CD8-positive, alpha-beta memory T cell (primary cell): ENCODE measurements at regions not wholly inside any gene's neighbourhood (a gene's known extent, or its start where the extent isn't known, plus 50 kb on each side); places are given as distances from the start of the nearest gene placed in this dataset.

Experiments used
- CTCF ChIA-PET: fragments of 350-600 bp; sonication (Branson Sonifier 250); formaldehyde crosslinking; loops from one replicate; lab custom pipeline; 2021; ENCODE audit warnings: antibody characterized with exemption; lab: Charles Lee
- POLR2A ChIA-PET: fragments of 350-600 bp; sonication (Branson Sonifier 250); formaldehyde crosslinking; loops from one replicate; lab custom pipeline; 2021; ENCODE audit warnings: antibody characterized with exemption; lab: Charles Lee
- DNase-seq, 5 donors: peaks; one replicate each; pipeline versions ENCODE4 v3.0.0 to v3.0.0-alpha.2; 2020 to 2022; ENCODE audit warnings: mixed read lengths in 1 of 5
- H3K27ac ChIP-seq: one replicate; pipeline ENCODE4 v1.7.0; 2013; ENCODE audit warnings: low read depth, mild to moderate bottlenecking, low read length, moderate library complexity
- H3K27me3 ChIP-seq: 2 replicates; pipeline ENCODE4 v1.7.0; 2013; ENCODE audit warnings: low read length, mild to moderate bottlenecking; ENCODE audit not compliant: insufficient read depth, poor library complexity, severe bottlenecking
- H3K36me3 ChIP-seq: 2 replicates; pipeline ENCODE4 v1.7.0; 2013; ENCODE audit warnings: mild to moderate bottlenecking, low read length, moderate library complexity; ENCODE audit not compliant: insufficient read depth
- H3K4me1 ChIP-seq: 2 replicates; pipeline ENCODE4 v1.7.0; 2013; ENCODE audit warnings: mild to moderate bottlenecking, low read length, moderate library complexity; ENCODE audit not compliant: insufficient read depth
- H3K4me3 ChIP-seq: 2 replicates; pipeline ENCODE4 v1.7.0; 2013; ENCODE audit warnings: mild to moderate bottlenecking, low read length
- H3K9me3 ChIP-seq: 2 replicates; pipeline ENCODE4 v1.7.0; 2013; ENCODE audit warnings: mild to moderate bottlenecking, low read length
- H3K27ac Mint-ChIP-seq, 8 donors: one replicate each; pipeline ENCODE4 v1.8.0; 2020 to 2021; ENCODE audit warnings: mixed read lengths in 8 of 8, mild to moderate bottlenecking in 6 of 8, inconsistent platforms in 3 of 8, moderate library complexity in 3 of 8
- H3K27me3 Mint-ChIP-seq, 2 donors: one replicate each; pipeline ENCODE4 v1.8.0; 2020 to 2021; ENCODE audit warnings: mixed read lengths in 2 of 2, mild to moderate bottlenecking in 1 of 2, moderate library complexity in 1 of 2
- H3K36me3 Mint-ChIP-seq, 3 donors: one replicate each; pipeline ENCODE4 v1.8.0; 2020 to 2021; ENCODE audit warnings: mixed read lengths in 3 of 3, inconsistent platforms in 1 of 3, mild to moderate bottlenecking in 1 of 3
- H3K4me1 Mint-ChIP-seq, 3 donors: one replicate each; pipeline ENCODE4 v1.8.0; 2020 to 2021; ENCODE audit warnings: mixed read lengths in 3 of 3, inconsistent platforms in 1 of 3, mild to moderate bottlenecking in 1 of 3
- H3K4me3 Mint-ChIP-seq, 7 donors: one replicate each; pipeline ENCODE4 v1.8.0; 2020 to 2021; ENCODE audit warnings: mixed read lengths in 7 of 7, mild to moderate bottlenecking in 6 of 7, moderate library complexity in 4 of 7, inconsistent platforms in 2 of 7
- H3K9me3 Mint-ChIP-seq, 5 donors: one replicate each; pipeline ENCODE4 v1.8.0; 2020 to 2022; ENCODE audit warnings: mixed read lengths in 5 of 5, mild to moderate bottlenecking in 3 of 5, moderate library complexity in 2 of 5, inconsistent platforms in 1 of 5

GRCh38 chr2:13942111-13942510, 690.4 kb upstream of the LRATD1 start:
- H3K9me3 ChIP-seq: no peaks in the 10 kb centered on the region

GRCh38 chr2:13950761-13951160, 681.8 kb upstream of the LRATD1 start:
- Histone ChIP-seq H3K36me3 (no peaks in the 10 kb centered on the region), H3K27me3 (no peaks in the 10 kb centered on the region), H3K4me1 (no peaks in the 10 kb centered on the region), H3K4me3 (no peak overlapping the region), H3K9me3 (no peaks in the 10 kb centered on the region), H3K27ac (no peak overlapping the region)
- no peak overlapping the region for H3K27ac Mint-ChIP-seq
- H3K4me1 Mint-ChIP-seq: no peaks in the 10 kb centered on the region
- ChIA-PET CTCF (no interaction called here), POLR2A (no interaction called here)
- no peak overlapping the region for H3K4me3 Mint-ChIP-seq
- peaks cover 11 to 25% (median 15%) of the 10 kb centered on the region in 5 donors for H3K9me3 Mint-ChIP-seq
- H3K36me3 Mint-ChIP-seq: no peaks in the 10 kb centered on the region
- H3K27me3 Mint-ChIP-seq: no peaks in the 10 kb centered on the region
- no peak for DNase-seq

More at GRCh38 chr2:13942111-13942510, 690.4 kb upstream of the LRATD1 start:
- ChIA-PET POLR2A (no interaction called here), CTCF (no interaction called here)
- Mint-ChIP-seq H3K27me3 (no peaks in the 10 kb centered on the region), H3K4me1 (no peaks in the 10 kb centered on the region), H3K4me3 (no peak overlapping the region), H3K27ac (no peak overlapping the region), H3K36me3 (peaks cover 0 to 3% (median 0%) of the 10 kb centered on the region in 3 donors), H3K9me3 (peaks cover 2 to 25% (median 13%) of the 10 kb centered on the region in 5 donors)
- Histone ChIP-seq H3K4me1 (no peaks in the 10 kb centered on the region), H3K4me3 (no peak overlapping the region), H3K36me3 (no peaks in the 10 kb centered on the region), H3K27me3 (no peaks in the 10 kb centered on the region), H3K27ac (no peak overlapping the region)
- no peak for DNase-seq

- H3K4me1 Mint-ChIP-seq: no peaks in the 10 kb centered on the region
- H3K27me3 Mint-ChIP-seq: no peaks in the 10 kb centered on the region
- H3K27ac Mint-ChIP-seq: no peak overlapping the region
- Histone ChIP-seq H3K36me3 (no peaks in the 10 kb centered on the region), H3K27me3 (no peaks in the 10 kb centered on the region), H3K27ac (no peak overlapping the region), H3K4me3 (no peak overlapping the region), H3K4me1 (no peaks in the 10 kb centered on the region), H3K9me3 (no peaks in the 10 kb centered on the region)
- H3K9me3 Mint-ChIP-seq: peaks cover 0 to 40% (median 8%) of the 10 kb centered on the region in 5 donors
- no peaks in the 10 kb centered on the region for H3K36me3 Mint-ChIP-seq
- no peak overlapping the region for H3K4me3 Mint-ChIP-seq
- ChIA-PET POLR2A (no interaction called here), CTCF (no interaction called here)
- no peak for DNase-seq
Observed at GRCh38 chr2:13968811-13969210, 663.7 kb upstream of the LRATD1 start.

GRCh38 chr2:13986119-13986720, 646.3 kb upstream of the LRATD1 start:
- no peaks in the 10 kb centered on the region for H3K9me3 ChIP-seq
- H3K4me1 ChIP-seq: no peaks in the 10 kb centered on the region
- Mint-ChIP-seq H3K9me3 (peaks cover 4 to 39% (median 15%) of the 10 kb centered on the region in 5 donors), H3K27me3 (no peaks in the 10 kb centered on the region), H3K4me3 (no peak overlapping the region), H3K27ac (no peak overlapping the region), H3K4me1 (no peaks in the 10 kb centered on the region), H3K36me3 (no peaks in the 10 kb centered on the region)
- CTCF ChIA-PET: no interaction called here
- POLR2A ChIA-PET: no interaction called here
- no peak for DNase-seq
- no peaks in the 10 kb centered on the region for H3K27me3 ChIP-seq
- H3K27ac ChIP-seq: no peak overlapping the region
- no peak overlapping the region for H3K4me3 ChIP-seq
- no peaks in the 10 kb centered on the region for H3K36me3 ChIP-seq

GRCh38 chr2:13996527-13996926, 636.0 kb upstream of the LRATD1 start:
- Mint-ChIP-seq H3K4me3 (no peak overlapping the region), H3K9me3 (peaks cover 13 to 54% (median 18%) of the 10 kb centered on the region in 5 donors), H3K4me1 (no peaks in the 10 kb centered on the region), H3K36me3 (no peaks in the 10 kb centered on the region), H3K27me3 (no peaks in the 10 kb centered on the region), H3K27ac (no peak overlapping the region)
- Histone ChIP-seq H3K4me1 (no peaks in the 10 kb centered on the region), H3K36me3 (no peaks in the 10 kb centered on the region), H3K4me3 (no peak overlapping the region), H3K27ac (no peak overlapping the region), H3K27me3 (no peaks in the 10 kb centered on the region), H3K9me3 (no peaks in the 10 kb centered on the region)
- no peak for DNase-seq
- ChIA-PET CTCF (no interaction called here), POLR2A (no interaction called here)

GRCh38 chr2:14011190-14011589, 621.3 kb upstream of the LRATD1 start:
- no peaks in the 10 kb centered on the region for H3K36me3 ChIP-seq
- Mint-ChIP-seq H3K27me3 (no peaks in the 10 kb centered on the region), H3K36me3 (no peaks in the 10 kb centered on the region), H3K27ac (no peak overlapping the region), H3K9me3 (peaks cover 10 to 42% (median 22%) of the 10 kb centered on the region in 5 donors), H3K4me3 (no peak overlapping the region), H3K4me1 (no peaks in the 10 kb centered on the region)
- ChIA-PET POLR2A (no interaction called here), CTCF (interaction anchor here (0.9 kb wide), 1 partner anchor 10 kb away, joined by 3 read pairs; no protein-coding TSS in a partner anchor)
- no peaks in the 10 kb centered on the region for H3K27me3 ChIP-seq
- H3K9me3 ChIP-seq: no peaks in the 10 kb centered on the region
- H3K27ac ChIP-seq: no peak overlapping the region
- DNase-seq: no peak
- H3K4me3 ChIP-seq: no peak overlapping the region
- H3K4me1 ChIP-seq: no peaks in the 10 kb centered on the region

- CTCF ChIA-PET: no interaction called here
- Histone ChIP-seq H3K4me3 (no peak overlapping the region), H3K9me3 (no peaks in the 10 kb centered on the region), H3K36me3 (no peaks in the 10 kb centered on the region), H3K27me3 (no peaks in the 10 kb centered on the region), H3K4me1 (no peaks in the 10 kb centered on the region), H3K27ac (no peak overlapping the region)
- H3K4me3 Mint-ChIP-seq: no peak overlapping the region
- H3K9me3 Mint-ChIP-seq: peaks cover 7 to 31% (median 18%) of the 10 kb centered on the region in 5 donors
- no peaks in the 10 kb centered on the region for H3K27me3 Mint-ChIP-seq
- no peak for DNase-seq
- H3K36me3 Mint-ChIP-seq: no peaks in the 10 kb centered on the region
- H3K4me1 Mint-ChIP-seq: no peaks in the 10 kb centered on the region
- no peak overlapping the region for H3K27ac Mint-ChIP-seq
- POLR2A ChIA-PET: no interaction called here
Observed at GRCh38 chr2:14015113-14015630, 617.3 kb upstream of the LRATD1 start.

GRCh38 chr2:14016289-14016955, 616.1 kb upstream of the LRATD1 start:
- no peaks in the 10 kb centered on the region for H3K27me3 ChIP-seq
- H3K36me3 ChIP-seq: no peaks in the 10 kb centered on the region
- Mint-ChIP-seq H3K4me1 (no peaks in the 10 kb centered on the region), H3K27ac (no peak overlapping the region), H3K4me3 (no peak overlapping the region), H3K9me3 (peaks cover 10 to 32% (median 13%) of the 10 kb centered on the region in 5 donors), H3K36me3 (no peaks in the 10 kb centered on the region), H3K27me3 (no peaks in the 10 kb centered on the region)
- H3K4me3 ChIP-seq: no peak overlapping the region
- DNase-seq: no peak
- H3K4me1 ChIP-seq: no peaks in the 10 kb centered on the region
- CTCF ChIA-PET: no interaction called here
- no peaks in the 10 kb centered on the region for H3K9me3 ChIP-seq
- no peak overlapping the region for H3K27ac ChIP-seq
- POLR2A ChIA-PET: no interaction called here
